GM19395 (cell line): ENCODE measurements at regions not wholly inside any gene's neighbourhood (a gene's known extent, or its start where the extent isn't known, plus 50 kb on each side); places are given as distances from the start of the nearest gene placed in this dataset.
"Not testable (repeated sequence)": the region's sequence is repeated elsewhere in the genome, so short reads cannot be mapped to it uniquely, and the experiment has no call there.

Experiments
- ATAC-seq: cut with Tn5 transposase; IDR thresholded peaks from one replicate; pipeline ENCODE4 v1.9.1; 2021; ENCODE audit warnings: mild to moderate bottlenecking, moderate library complexity; ENCODE audit not compliant: unreplicated experiment

GRCh38 chr10:131363416-131363815 lies 51.9 kb upstream of the TCERG1L start:
- ATAC-seq, result no peak

- ATAC-seq, result no peak
Measured at GRCh38 chr10:131371571-131371970, 60.0 kb upstream of the TCERG1L start.

- no peak for ATAC-seq
Measured at GRCh38 chr10:131381576-131381975, 70.1 kb upstream of the TCERG1L start.

DNA sequence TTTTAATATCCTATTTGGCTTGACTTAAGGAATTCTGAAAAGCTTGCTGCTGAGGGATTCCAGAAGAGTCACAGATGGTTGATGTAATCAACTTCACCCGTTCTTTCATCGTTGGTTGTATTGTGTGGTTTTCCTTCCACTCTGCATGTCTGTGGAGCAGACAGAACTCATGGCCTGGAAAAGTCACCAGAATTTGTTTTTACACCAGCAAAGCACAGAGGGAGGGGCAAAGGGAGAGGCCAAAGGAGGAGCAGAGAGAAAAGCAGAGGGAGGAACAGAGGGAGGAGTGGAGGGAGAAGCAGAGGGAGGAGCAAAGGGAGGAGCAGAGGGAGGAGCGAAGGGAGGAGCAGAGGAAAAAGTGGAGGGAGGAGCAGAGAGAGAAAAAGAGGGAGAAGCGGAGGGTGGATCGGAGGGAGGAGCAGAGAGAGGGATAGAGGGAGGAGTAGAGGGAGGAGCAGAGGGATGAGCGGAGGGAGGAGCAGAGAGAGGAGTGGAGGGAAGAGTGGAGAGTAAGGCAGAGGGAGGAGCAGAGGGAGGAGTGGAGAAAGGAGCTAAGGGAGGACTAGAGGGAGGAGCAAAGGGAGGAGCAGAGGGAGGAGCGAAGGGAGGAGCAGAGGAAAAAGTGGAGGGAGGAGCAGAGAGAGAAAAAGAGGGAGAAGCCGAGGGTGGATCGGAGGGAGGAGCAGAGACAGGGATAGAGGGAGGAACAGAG lies 73.8 kb upstream of the TCERG1L start:
- ATAC-seq, result not testable (repeated sequence)

DNA sequence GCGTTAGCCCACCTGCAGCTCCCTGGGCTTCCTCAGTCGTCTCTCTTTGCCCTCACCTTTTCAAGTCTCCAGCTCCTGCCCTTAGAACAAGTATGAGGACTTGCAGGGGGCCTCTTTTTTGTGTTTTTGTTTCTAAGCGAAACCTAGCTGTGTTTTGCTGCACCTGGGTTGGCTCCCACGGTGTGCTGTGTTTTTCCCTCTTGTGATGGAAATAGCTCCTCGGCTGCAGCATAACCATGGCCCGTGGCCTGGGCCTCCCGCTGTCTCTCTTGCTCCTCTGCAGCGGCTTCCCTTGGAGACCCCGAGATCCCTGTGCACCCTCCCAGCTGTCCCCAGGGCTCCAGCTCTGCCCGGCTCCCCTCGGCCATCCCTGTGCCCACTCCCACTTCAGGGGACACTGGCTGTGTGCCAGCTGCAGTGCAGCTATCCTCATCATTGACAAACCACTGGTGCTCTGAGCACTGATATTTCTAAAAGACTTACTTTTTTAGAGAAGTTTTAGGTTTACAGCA lies 75.6 kb upstream of the TCERG1L start:
- no peak for ATAC-seq

- ATAC-seq, result no peak
Measured at GRCh38 chr10:131391936-131392335, 80.4 kb upstream of the TCERG1L start.

GRCh38 chr10:131396121-131397050 lies 84.9 kb upstream of the TCERG1L start:
- no peak for ATAC-seq

DNA sequence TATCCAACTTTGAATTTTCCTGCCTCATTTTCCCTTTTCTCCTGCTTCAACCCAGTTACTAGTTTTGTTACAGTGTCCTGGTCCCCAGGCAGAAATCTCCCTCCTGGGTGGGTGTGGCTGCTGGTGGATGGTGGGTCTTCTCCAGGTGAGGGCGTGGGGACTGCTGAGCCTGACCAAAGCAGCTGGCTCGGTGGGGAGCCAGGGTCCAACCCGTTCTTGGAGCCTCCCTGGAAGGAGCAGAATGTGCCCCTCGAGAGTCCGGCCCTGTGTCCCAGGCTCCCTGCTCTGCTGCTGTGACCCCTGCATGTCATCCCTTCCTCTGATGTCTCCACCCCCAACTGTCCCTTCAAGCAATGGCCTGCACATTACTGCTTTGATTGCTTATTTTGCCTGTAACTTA lies 86.6 kb upstream of the TCERG1L start:
- ATAC-seq, result no peak

- no peak for ATAC-seq
Measured at GRCh38 chr10:131399981-131400380, 88.5 kb upstream of the TCERG1L start.

GRCh38 chr10:131400513-131400912 lies 89.0 kb upstream of the TCERG1L start:
- no peak for ATAC-seq

- ATAC-seq, result no peak
Measured at GRCh38 chr10:131402771-131403650, 91.5 kb upstream of the TCERG1L start.

- ATAC-seq, result no peak
Measured at GRCh38 chr10:131403936-131404335, 92.4 kb upstream of the TCERG1L start.

DNA sequence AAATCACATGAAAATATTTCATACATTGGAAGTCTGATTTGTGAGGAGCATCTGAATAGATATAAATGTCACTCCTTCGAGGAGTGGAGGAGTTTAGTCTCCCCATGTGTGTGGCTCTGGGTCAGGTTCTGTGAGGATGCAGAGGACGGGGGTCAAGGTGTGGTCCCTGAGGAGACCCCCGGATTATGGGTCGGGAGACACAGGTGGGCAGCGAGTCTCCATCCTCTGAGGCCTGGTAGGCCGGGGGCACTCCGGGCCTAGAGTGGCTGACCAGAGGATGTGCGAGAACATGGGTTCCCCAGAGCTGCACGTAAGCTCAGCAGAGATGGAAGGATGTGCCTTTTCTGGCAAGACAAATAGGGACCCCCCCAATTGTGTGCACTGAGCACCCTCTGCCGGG lies 93.4 kb upstream of the TCERG1L start:
- no peak for ATAC-seq

DNA sequence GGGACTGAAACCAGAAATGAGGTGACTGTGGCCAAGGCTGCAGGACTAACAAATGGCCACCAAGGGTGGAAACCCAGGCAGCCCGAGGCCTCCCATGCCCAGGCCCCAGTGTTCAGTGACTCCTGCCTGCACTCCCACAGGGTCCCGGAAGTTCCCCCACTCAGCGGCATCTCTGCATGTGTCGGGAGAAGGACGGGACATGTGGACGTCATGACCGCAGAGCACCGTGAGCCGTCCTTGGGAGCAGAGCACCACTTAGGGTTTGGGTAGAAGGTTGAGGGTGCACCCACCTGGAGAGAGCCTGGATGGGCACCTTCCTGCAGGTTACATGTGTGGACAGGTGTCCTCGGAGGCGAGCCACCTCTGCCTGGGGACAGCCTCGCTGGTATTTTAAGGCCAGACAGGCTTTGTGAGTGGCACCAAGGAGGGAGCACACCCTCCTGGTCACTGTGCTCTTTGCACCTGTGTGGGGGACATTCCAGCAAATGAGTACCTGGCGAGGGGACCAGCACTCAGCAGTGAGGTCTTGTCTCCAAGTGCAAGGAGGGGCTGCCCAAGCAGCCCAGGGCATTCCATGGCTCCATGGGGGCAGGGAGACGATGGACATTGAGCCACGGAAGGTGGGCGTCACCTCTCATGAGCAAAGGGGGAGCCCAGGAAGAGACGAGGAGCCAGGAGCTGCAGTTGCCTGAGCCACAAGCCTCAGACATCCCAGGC lies 95.3 kb upstream of the TCERG1L start:
- no peak for ATAC-seq

DNA sequence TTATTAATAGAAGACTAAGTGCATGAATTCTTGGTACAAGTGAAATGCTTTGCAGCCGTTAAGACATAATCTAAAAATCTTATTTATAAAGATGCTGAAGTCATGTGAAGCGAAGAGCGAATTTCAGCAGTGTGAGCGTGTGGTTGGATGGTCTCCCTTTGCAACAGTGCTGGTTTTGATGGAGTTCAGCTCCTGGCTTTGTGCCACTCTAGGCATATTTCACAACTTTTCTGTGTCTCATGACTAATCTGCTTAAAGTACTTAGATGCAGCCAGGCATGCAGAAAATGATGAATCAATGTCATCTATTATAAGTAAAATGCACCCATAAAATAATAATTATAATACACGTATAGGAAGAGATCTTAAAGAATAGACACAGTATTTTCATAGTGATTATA lies 107.2 kb upstream of the TCERG1L start:
- no peak for ATAC-seq

DNA sequence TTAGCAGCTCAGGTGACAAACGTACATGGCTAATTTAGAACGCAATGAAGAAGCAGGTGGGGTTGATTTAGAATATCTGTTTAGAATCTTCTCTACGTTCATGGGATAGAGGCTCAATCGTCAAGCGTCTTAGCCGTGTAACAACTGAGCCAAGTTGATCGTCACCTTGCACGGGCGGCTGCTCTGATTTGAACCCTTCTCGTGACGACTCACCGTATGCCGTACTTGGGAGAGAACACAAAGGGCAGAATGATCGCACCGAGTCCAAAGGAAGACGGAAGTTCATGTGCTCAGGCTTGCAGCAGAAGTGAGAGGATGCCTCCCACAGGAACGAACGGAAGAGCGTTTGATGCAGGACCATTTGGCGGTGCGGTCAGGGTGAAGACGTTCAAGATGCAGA lies 108.3 kb upstream of the TCERG1L start:
- ATAC-seq, result no peak

- no peak for ATAC-seq
Measured at GRCh38 chr10:131420867-131421266, 109.3 kb upstream of the TCERG1L start.

DNA sequence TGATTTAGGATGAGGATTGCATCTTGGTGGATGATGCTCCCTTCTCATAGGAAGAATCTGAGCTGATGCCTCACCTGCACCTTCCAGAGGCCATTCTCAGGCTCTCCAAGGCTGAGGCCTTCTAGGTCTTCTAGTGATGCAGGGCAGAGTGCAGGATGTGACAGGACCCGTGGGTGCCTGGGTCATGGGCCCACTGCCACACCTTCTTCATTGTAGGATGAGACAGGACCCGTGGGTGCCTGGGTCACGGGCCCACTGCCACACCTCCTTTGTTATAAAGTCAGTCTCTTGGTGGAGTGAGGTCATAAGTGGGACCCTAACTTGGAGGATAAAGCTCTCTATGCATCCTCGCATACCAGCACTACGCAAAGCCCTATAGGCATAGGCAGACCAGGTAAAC lies 109.9 kb upstream of the TCERG1L start:
- no peak for ATAC-seq

GRCh38 chr10:131422731-131423130 lies 111.2 kb upstream of the TCERG1L start:
- no peak for ATAC-seq

GRCh38 chr10:131424053-131424452 lies 112.5 kb upstream of the TCERG1L start:
- no peak for ATAC-seq
